Omental fat pad (tissue), 3 donors: ENCODE measurements at regions not wholly inside any gene's neighbourhood (a gene's known extent, or its start where the extent isn't known, plus 50 kb on each side); places are given as distances from the start of the nearest gene placed in this dataset.
"Not testable (repeated sequence)": the region's sequence is repeated elsewhere in the genome, so short reads cannot be mapped to it uniquely, and the experiment has no call there.

Experiments used
- ATAC-seq: fragments of 150-250 bp; one replicate; pipeline ENCODE4 v1.9.1; 2016; ENCODE audit warnings: mild to moderate bottlenecking, moderate library complexity; ENCODE audit not compliant: low FRiP score
- DNase-seq: peaks from one replicate; pipeline ENCODE4 v3.0.0-alpha.2; 2019; ENCODE audit warnings: low spot score
- CTCF ChIP-seq, 3 donors: fragments of 450-650 bp; IDR thresholded peaks; one replicate each; pipeline ENCODE4 v1.5.1; 2016 to 2017; ENCODE audit warnings: antibody characterized with exemption in 3 of 3, mild to moderate bottlenecking in 3 of 3, moderate library complexity in 2 of 3

DNA sequence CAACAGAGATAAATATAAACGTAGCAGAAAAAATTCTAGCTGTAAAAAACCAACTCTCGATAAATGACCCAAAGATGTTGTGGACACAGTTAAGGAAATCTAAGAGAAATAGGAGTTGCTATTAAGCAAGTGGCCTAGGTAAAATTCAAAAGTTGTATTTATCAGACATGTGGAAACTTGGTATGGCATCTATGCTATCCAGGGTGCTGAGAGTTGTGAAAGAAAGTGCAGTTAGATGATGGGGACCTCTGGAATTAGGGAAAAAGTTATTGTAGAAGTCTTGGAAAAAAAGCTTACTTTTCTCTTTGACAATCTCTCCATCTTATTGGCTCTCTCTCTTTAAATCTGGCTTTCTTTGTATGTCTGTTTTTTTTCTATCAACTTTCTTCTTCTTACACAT is 1090.9 kb downstream of the TBL1XR1 start:
- TF ChIP-seq CTCF (IDR thresholded peaks at IDR 0.05), result no peak
- no peak for ATAC-seq
- no peak for DNase-seq

DNA sequence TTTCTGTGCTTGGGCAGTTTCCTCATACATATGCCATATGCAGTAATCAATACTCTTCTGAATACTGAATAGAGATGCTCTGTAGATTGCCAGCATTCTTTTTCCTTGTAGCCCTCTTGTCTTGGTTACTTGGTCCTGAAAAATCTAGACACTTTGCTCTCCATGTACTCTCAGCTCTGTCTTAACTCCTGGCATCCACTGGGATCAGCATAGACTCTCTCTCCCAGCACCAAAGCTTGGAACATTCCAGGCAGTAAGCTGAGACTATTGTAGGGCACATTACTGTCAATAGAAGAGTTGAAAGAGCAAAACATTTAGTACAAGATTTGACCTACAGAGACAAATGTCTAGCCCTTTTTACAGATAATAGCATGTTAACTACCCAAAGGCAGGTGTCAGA is 1100.3 kb downstream of the TBL1XR1 start:
- TF ChIP-seq CTCF (IDR thresholded peaks at IDR 0.05), result no peak
- ATAC-seq (no peak), DNase-seq (no peak)

GRCh38 chr3:176093892-176094291 is 1103.4 kb downstream of the TBL1XR1 start:
- not testable (repeated sequence) for DNase-seq

DNA sequence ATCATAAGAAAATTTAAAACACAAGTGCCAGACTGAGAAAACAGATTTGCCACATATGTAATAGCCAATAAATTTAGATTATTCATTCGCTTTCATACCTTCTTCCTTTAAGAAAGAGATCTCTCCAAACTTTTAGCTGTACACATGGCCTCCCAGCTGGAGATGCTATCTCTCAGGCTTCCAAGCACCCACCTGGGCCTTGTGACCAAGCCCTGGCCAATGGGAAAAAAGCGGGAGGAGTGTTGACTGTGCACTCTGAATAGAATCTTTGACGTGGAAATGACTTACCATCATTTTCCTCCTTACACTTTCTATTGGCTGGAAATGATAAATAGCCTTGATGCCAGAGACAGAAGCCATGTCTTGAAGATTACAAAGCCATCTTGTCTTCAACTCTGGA is 1106.6 kb downstream of the TBL1XR1 start:
- ATAC-seq, result no peak
- no peak for TF ChIP-seq CTCF (IDR thresholded peaks at IDR 0.05)
- no peak for DNase-seq

More at GRCh38 chr3:176093892-176094291, 1103.4 kb downstream of the TBL1XR1 start:
- not testable (repeated sequence) for ATAC-seq

DNA sequence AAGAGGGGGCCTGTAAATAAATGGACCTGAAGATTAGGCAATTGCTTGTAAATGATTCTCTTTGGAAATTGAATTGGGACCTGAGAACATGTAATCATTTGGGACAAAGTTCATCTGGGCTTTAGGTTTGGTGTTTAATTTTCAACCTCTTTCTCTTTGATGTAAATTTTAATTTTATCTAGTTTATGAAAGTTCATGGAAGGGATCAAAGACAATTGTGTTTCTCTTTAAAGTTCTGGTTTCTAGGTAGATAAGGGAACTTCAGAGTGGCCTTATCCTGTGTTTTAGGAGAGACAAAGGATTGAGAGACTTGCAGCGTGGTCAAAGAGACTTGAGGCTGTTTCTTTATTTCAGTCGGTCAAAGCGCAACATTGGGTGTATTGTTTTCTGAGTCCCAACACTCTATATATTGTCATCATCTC is 1108.3 kb downstream of the TBL1XR1 start:
- DNase-seq, result no peak
- no peak for TF ChIP-seq CTCF (IDR thresholded peaks at IDR 0.05)
- no peak for ATAC-seq

GRCh38 chr3:176087066-176087697 is 1110.1 kb downstream of the TBL1XR1 start:
- ATAC-seq, result no peak
- DNase-seq, result no peak
- no peak for TF ChIP-seq CTCF (IDR thresholded peaks at IDR 0.05)

- ATAC-seq, result no peak
- no peak for TF ChIP-seq CTCF (IDR thresholded peaks at IDR 0.05)
Observed at GRCh38 chr3:176079785-176080184, 1117.5 kb downstream of the TBL1XR1 start.

More at GRCh38 chr3:176079785-176080184, 1117.5 kb downstream of the TBL1XR1 start:
- no peak for DNase-seq
